ENCODE measurements at regions not wholly inside any gene's neighbourhood (a gene's known extent, or its start where the extent isn't known, plus 50 kb on each side); places are given as distances from the start of the nearest gene placed in this dataset.

- no peaks in the 10 kb centered on the region for H3K9me3 ChIP-seq
- no peak overlapping the region for H3K4me3 ChIP-seq
- ATAC-seq, result no peak
- intact Hi-C loops (cut with DNase I), result no loop called here
- no peak overlapping the region for H3K27ac ChIP-seq
- TF ChIP-seq CTCF (IDR thresholded peaks at IDR 0.05), result no peak
- no peaks in the 10 kb centered on the region for H3K4me1 ChIP-seq
- H3K27me3 ChIP-seq (ENCODE audit: low read depth), result no peaks in the 10 kb centered on the region
- DNase-seq, result no peak
- no peaks in the 10 kb centered on the region for H3K36me3 ChIP-seq
Measured at GRCh38 chr3:27779176-27779575, 57.1 kb upstream of the EOMES start.

DNA sequence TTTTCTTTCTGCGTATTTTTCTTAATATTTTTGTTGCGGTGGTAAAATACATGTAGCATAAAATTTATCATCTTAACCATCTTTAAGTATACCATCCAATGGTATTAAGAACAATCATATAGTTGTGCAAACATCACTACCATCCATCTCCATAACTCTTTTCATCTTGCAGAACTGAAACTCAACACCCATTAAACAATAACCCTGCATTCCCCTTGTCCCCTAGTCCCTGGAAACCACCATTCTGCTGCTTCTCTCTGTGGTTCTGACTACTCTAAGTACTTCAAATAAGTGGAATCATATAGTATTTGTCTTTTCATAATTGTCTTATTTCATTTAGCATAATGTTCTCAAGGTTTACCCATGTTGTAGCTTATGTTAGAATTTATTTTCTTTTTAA is 67.3 kb upstream of the EOMES start:
- intact Hi-C loops (cut with DNase I), result no loop called here

GRCh38 chr3:27791956-27792355 is 69.8 kb upstream of the EOMES start:
- H3K4me1 ChIP-seq, result no peaks in the 10 kb centered on the region
- intact Hi-C loops (cut with DNase I), result no loop called here
- ATAC-seq (no peak), DNase-seq (no peak)
- H3K27me3 ChIP-seq (ENCODE audit: low read depth), result no peaks in the 10 kb centered on the region
- H3K9me3 ChIP-seq, result no peaks in the 10 kb centered on the region
- TF ChIP-seq CTCF (IDR thresholded peaks at IDR 0.05), result no peak
- no peak overlapping the region for H3K27ac ChIP-seq
- no peak overlapping the region for H3K4me3 ChIP-seq
- H3K36me3 ChIP-seq, result no peaks in the 10 kb centered on the region

More for the DNA sequence above, 67.3 kb upstream of the EOMES start:
- no peaks in the 10 kb centered on the region for H3K36me3 ChIP-seq
- TF ChIP-seq CTCF (IDR thresholded peaks at IDR 0.05), result no peak
- H3K27me3 ChIP-seq (ENCODE audit: low read depth), result no peaks in the 10 kb centered on the region
- no peak overlapping the region for H3K27ac ChIP-seq
- no peaks in the 10 kb centered on the region for H3K9me3 ChIP-seq
- no peak overlapping the region for H3K4me3 ChIP-seq
- H3K4me1 ChIP-seq, result no peaks in the 10 kb centered on the region
- ATAC-seq (no peak), DNase-seq (no peak)

- Histone ChIP-seq H3K4me3 (no peak overlapping the region), H3K27me3 (ENCODE audit: low read depth) (no peaks in the 10 kb centered on the region), H3K9me3 (no peaks in the 10 kb centered on the region), H3K4me1 (no peaks in the 10 kb centered on the region), H3K27ac (no peak overlapping the region), H3K36me3 (no peaks in the 10 kb centered on the region)
- intact Hi-C loops (cut with DNase I), result no loop called here
- DNase-seq (no peak), ATAC-seq (no peak)
- no peak for TF ChIP-seq CTCF (IDR thresholded peaks at IDR 0.05)
Measured at GRCh38 chr3:27792869-27793268, 70.7 kb upstream of the EOMES start.

GRCh38 chr3:27794211-27794610 is 72.1 kb upstream of the EOMES start:
- no peak for TF ChIP-seq CTCF (IDR thresholded peaks at IDR 0.05)
- H3K36me3 ChIP-seq, result no peaks in the 10 kb centered on the region
- no peaks in the 10 kb centered on the region for H3K4me1 ChIP-seq
- H3K27ac ChIP-seq, result no peak overlapping the region
- H3K4me3 ChIP-seq, result no peak overlapping the region
- DNase-seq (no peak), ATAC-seq (no peak)
- H3K27me3 ChIP-seq (ENCODE audit: low read depth), result no peaks in the 10 kb centered on the region
- intact Hi-C loops (cut with DNase I), result no loop called here
- no peaks in the 10 kb centered on the region for H3K9me3 ChIP-seq

GRCh38 chr3:27796365-27796875 is 74.3 kb upstream of the EOMES start:
- TF ChIP-seq CTCF (IDR thresholded peaks at IDR 0.05), result no peak
- no peaks in the 10 kb centered on the region for H3K27me3 ChIP-seq (ENCODE audit: low read depth)
- H3K36me3 ChIP-seq, result no peaks in the 10 kb centered on the region
- DNase-seq (no peak), ATAC-seq (no peak)
- H3K9me3 ChIP-seq, result no peaks in the 10 kb centered on the region
- H3K27ac ChIP-seq, result no peak overlapping the region
- H3K4me1 ChIP-seq, result no peaks in the 10 kb centered on the region
- no peak overlapping the region for H3K4me3 ChIP-seq
- intact Hi-C loops (cut with DNase I), result no loop called here

Data from lower lobe of right lung (tissue), 2 donors.